SK-N-SH (cell line): ENCODE measurements at regions not wholly inside any gene's neighbourhood (a gene's known extent, or its start where the extent isn't known, plus 50 kb on each side); places are given as distances from the start of the nearest gene placed in this dataset.

Experiments
- CTCF ChIA-PET: fragments of 300-600, 350-600 bp; formaldehyde crosslinking; extraction: SDS; loops from one replicate; lab custom pipeline; 2021; lab: Yijun Ruan, JAX
- POLR2A ChIA-PET: fragments of 350-600 bp; sonication (Branson Sonifier 250); formaldehyde crosslinking; extraction: SDS; loops from one replicate; lab custom pipeline; 2020; ENCODE audit warnings: antibody characterized with exemption, inconsistent platforms; lab: Yijun Ruan, JAX
- DNase-seq: peaks from one replicate; pipeline ENCODE4 v3.0.0; 2012
- H2AFZ ChIP-seq: fragments of 200-600 bp; sonication (generic); 2 replicates; pipeline ENCODE4 v1.8.1; 2016; ENCODE audit warnings: antibody characterized with exemption, mild to moderate bottlenecking, low read depth
- H3F3A ChIP-seq: fragments of 200-600 bp; sonication (generic); replicated peaks from 2 replicates; pipeline ENCODE3; 2016; ENCODE audit warnings: antibody characterized with exemption, mild to moderate bottlenecking; ENCODE audit not compliant: insufficient read depth
- H3K27ac ChIP-seq, 2 experiments: fragments of 200-500 bp in 1 of 2; fragments of 200-600 bp in 1 of 2; sonication (Bioruptor generic) in 1 of 2; sonication (generic), shearing (Covaris generic) in 1 of 2; 2 replicates each; pipeline versions ENCODE4 v1.5.1 to v1.6.1; 2014 to 2016; ENCODE audit warnings: low read depth in 2 of 2, inconsistent platforms in 1 of 2, low read length in 1 of 2, mild to moderate bottlenecking in 1 of 2, mixed read lengths in 1 of 2
- H3K27me3 ChIP-seq: fragments of 200-600 bp; sonication (generic), shearing (Covaris generic); 2 replicates; pipeline ENCODE4 v1.6.1; 2016; ENCODE audit warnings: mixed run types; ENCODE audit not compliant: insufficient read depth
- H3K36me3 ChIP-seq, 2 experiments: fragments of 200-500 bp in 1 of 2; fragments of 200-600 bp in 1 of 2; sonication (Bioruptor generic) in 1 of 2; sonication (generic) in 1 of 2; replicated peaks in 1 of 2; 2 replicates each; pipeline versions ENCODE3 to v1.5.1; 2014 to 2016; ENCODE audit warnings: low read length in 1 of 2, mild to moderate bottlenecking in 1 of 2; ENCODE audit not compliant: insufficient read depth in 2 of 2, control insufficient read depth in 1 of 2
- H3K4me1 ChIP-seq, 2 experiments: fragments of 200-500 bp in 1 of 2; fragments of 200-600 bp in 1 of 2; sonication (Bioruptor generic) in 1 of 2; sonication (generic), shearing (Covaris generic) in 1 of 2; 2 replicates each; pipeline versions ENCODE4 v1.5.1 to v1.6.1; 2014 to 2016; ENCODE audit warnings: low read depth in 1 of 2, low read length in 1 of 2, mixed run types in 1 of 2; ENCODE audit not compliant: insufficient read depth in 2 of 2, control insufficient read depth in 1 of 2
- H3K4me2 ChIP-seq: fragments of 200-600 bp; sonication (generic), shearing (Covaris generic); 2 replicates; pipeline ENCODE4 v1.6.1; 2017; ENCODE audit warnings: mixed run types
- H3K4me3 ChIP-seq, 2 experiments: fragments of 200-500 bp in 1 of 2; fragments of 200-600 bp in 1 of 2; sonication (Bioruptor generic) in 1 of 2; sonication (generic), shearing (Covaris generic) in 1 of 2; 2 replicates each; pipeline versions ENCODE4 v1.5.1 to v1.8.1; 2014 to 2016; ENCODE audit warnings: low read depth in 2 of 2, inconsistent platforms in 1 of 2, low read length in 1 of 2, mild to moderate bottlenecking in 1 of 2, mixed read lengths in 1 of 2, moderate library complexity in 1 of 2
- H3K79me2 ChIP-seq: fragments of 200-600 bp; sonication (generic); 2 replicates; pipeline ENCODE4 v1.8.1; 2017; ENCODE audit warnings: mild to moderate bottlenecking; ENCODE audit not compliant: insufficient read depth
- H3K9ac ChIP-seq: fragments of 200-600 bp; sonication (generic); 2 replicates; pipeline ENCODE4 v1.6.1; 2017; ENCODE audit warnings: mixed run types
- H3K9me2 ChIP-seq: fragments of 200-600 bp; sonication (generic); 2 replicates; pipeline ENCODE4 v1.6.1; 2017; ENCODE audit warnings: mixed run types
- H3K9me3 ChIP-seq: fragments of 200-600 bp; sonication (generic); 2 replicates; pipeline ENCODE4 v1.6.1; 2017; ENCODE audit warnings: mixed run types, mild to moderate bottlenecking, moderate library complexity
- H4K20me1 ChIP-seq: fragments of 200-600 bp; sonication (generic); 2 replicates; pipeline ENCODE4 v1.6.1; 2017; ENCODE audit warnings: mild to moderate bottlenecking, mixed run types; ENCODE audit not compliant: insufficient read depth
- CHD2 ChIP-seq: fragments of 150-350 bp; IDR thresholded peaks from 2 replicates; pipeline ENCODE4 v1.6.1; 2018; ENCODE audit warnings: low read length; ENCODE audit not compliant: partially characterized antibody
- ELF1 ChIP-seq: IDR thresholded peaks from 2 replicates; pipeline ENCODE4 v1.4.0; 2012
- EP300 ChIP-seq, 2 experiments: IDR thresholded peaks; 2 replicates each; pipeline versions ENCODE4 v1.4.0 to v1.6.1; 2012; ENCODE audit warnings: borderline replicate concordance in 1 of 2, low read depth in 1 of 2, low read length in 1 of 2
- FOXM1 ChIP-seq: IDR thresholded peaks from 2 replicates; pipeline ENCODE4 v1.4.0; 2012; ENCODE audit warnings: low read depth, mild to moderate bottlenecking
- GABPA ChIP-seq: IDR thresholded peaks from 2 replicates; pipeline ENCODE4 v1.4.0; 2012; ENCODE audit warnings: low read depth, mild to moderate bottlenecking
- GATA2 ChIP-seq: sonication (generic); formaldehyde crosslinking; IDR thresholded peaks from 2 replicates; pipeline ENCODE4 v1.5.0; 2020; ENCODE audit warnings: mild to moderate bottlenecking, missing genetic modification reagents
- JUND ChIP-seq: IDR thresholded peaks from 2 replicates; pipeline ENCODE4 v1.4.0; 2012
- MAX ChIP-seq: IDR thresholded peaks from 2 replicates; pipeline ENCODE4 v1.4.0; 2012; ENCODE audit warnings: low read depth
- MEF2A ChIP-seq: IDR thresholded peaks from 2 replicates; pipeline ENCODE4 v1.4.0; 2012; ENCODE audit warnings: low read depth, borderline replicate concordance
- NRF1 ChIP-seq: IDR thresholded peaks from 2 replicates; pipeline ENCODE4 v1.6.1; 2012; ENCODE audit warnings: low read depth, mild to moderate bottlenecking, low read length
- PBX3 ChIP-seq: IDR thresholded peaks from 2 replicates; pipeline ENCODE4; 2012
- POLR2AphosphoS5 ChIP-seq: IDR thresholded peaks from 2 replicates; pipeline ENCODE4 v1.6.1; 2012; ENCODE audit warnings: low read depth, low read length
- RCOR1 ChIP-seq: fragments of 150-350 bp; IDR thresholded peaks from 2 replicates; pipeline ENCODE4 v1.6.1; 2017; ENCODE audit warnings: antibody characterized with exemption, low read length
- REST ChIP-seq: IDR thresholded peaks from 2 replicates; pipeline ENCODE4 v1.6.1; 2012; ENCODE audit warnings: mild to moderate bottlenecking, low read depth, low read length, moderate library complexity
- SIN3A ChIP-seq: IDR thresholded peaks from 2 replicates; pipeline ENCODE4 v1.6.1; 2012; ENCODE audit warnings: low read depth, mild to moderate bottlenecking, low read length, moderate library complexity, borderline replicate concordance
- SMC3 ChIP-seq: IDR thresholded peaks from 2 replicates; pipeline ENCODE4 v1.6.1; 2012; ENCODE audit warnings: low read depth, low read length, improper control_type of control experiment
- TCF12 ChIP-seq: IDR thresholded peaks from 2 replicates; pipeline ENCODE4 v1.4.0; 2012
- TEAD4 ChIP-seq: IDR thresholded peaks from 2 replicates; pipeline ENCODE4 v1.4.0; 2012; ENCODE audit warnings: mild to moderate bottlenecking, borderline replicate concordance; ENCODE audit not compliant: insufficient read depth
- YY1 ChIP-seq: IDR thresholded peaks from 2 replicates; pipeline ENCODE4 v1.4.0; 2012; ENCODE audit warnings: low read depth, mild to moderate bottlenecking
- ZBTB33 ChIP-seq: IDR thresholded peaks from 2 replicates; pipeline ENCODE4 v1.4.0; 2012; ENCODE audit warnings: low read depth, borderline replicate concordance
- WGBS: methylation state at CpG from one replicate; pipeline ENCODE4 v1.1.6; 2017; ENCODE audit warnings: low lambda C conversion rate; 5-methylcytosine and 5-hydroxymethylcytosine counted together

GRCh38 chr5:93307557-93307956 is 273.5 kb downstream of the NR2F1-AS1 start (continued):
- TF ChIP-seq REST (no peak), TCF12 (peak; percentile 89), TEAD4 (0 out of 2 replicates have a peak, but pooled peaks have one; percentile 60), JUND (peak; percentile 78), PBX3 (peak; percentile 87), NRF1 (no peak), SMC3 (no peak), MEF2A (no peak), POLR2AphosphoS5 (peak; percentile 36; the same call in 1 of the 2 replicates), EP300 (IDR thresholded peaks at IDR 0.05; ENCODE audit: borderline replicate concordance in 1 of 2, low read depth in 1 of 2, low read length in 1 of 2) (peak; percentile 32 to 71; a peak in 3 of 4 replicates), ZBTB33 (no peak), YY1 (no peak), CHD2 (no peak), RCOR1 (no peak)

- peaks cover 9 to 12% of the 10 kb centered on the region in 2 experiments; a peak in 3 of 4 replicates for H3K4me1 ChIP-seq
- H3K36me3 ChIP-seq: no peaks in the 10 kb centered on the region
- no peak overlapping the region for H3K27ac ChIP-seq
- no peak overlapping the region for H2AFZ ChIP-seq
- H3K4me2 ChIP-seq: no peak overlapping the region
- ChIA-PET CTCF (no interaction called here), POLR2A (no interaction called here)
- no peaks in the 10 kb centered on the region for H3K27me3 ChIP-seq
- no peaks in the 10 kb centered on the region for H3K79me2 ChIP-seq
- H3K9me2 ChIP-seq: no peaks in the 10 kb centered on the region
- H3F3A ChIP-seq: no peaks in the 10 kb centered on the region
- no peak overlapping the region for H3K4me3 ChIP-seq
- no peaks in the 10 kb centered on the region for H3K9me3 ChIP-seq
- WGBS: 92% methylated on average over 4 of the region's 4 CpGs
- H3K9ac ChIP-seq: no peak overlapping the region
- H4K20me1 ChIP-seq: no peaks in the 10 kb centered on the region
- no peak for DNase-seq
- TF ChIP-seq GABPA: no peak
- no peak for TF ChIP-seq TCF12
- no peak for TF ChIP-seq ELF1
- no peak for TF ChIP-seq JUND
- TF ChIP-seq SIN3A: no peak
- TF ChIP-seq MEF2A: no peak
- TF ChIP-seq GATA2 (CRISPR knock-in tag): no peak
- TF ChIP-seq YY1: no peak
- TF ChIP-seq SMC3: no peak
- no peak for TF ChIP-seq MAX
- no peak for TF ChIP-seq PBX3
- no peak for TF ChIP-seq ZBTB33
- no peak for TF ChIP-seq FOXM1
Observed at GRCh38 chr5:93305984-93306383, 275.0 kb downstream of the NR2F1-AS1 start.
